HuH-7 (cell line): ENCODE measurements at regions not wholly inside any gene's neighbourhood (a gene's known extent, or its start where the extent isn't known, plus 50 kb on each side); places are given as distances from the start of the nearest gene placed in this dataset.

ENCODE experiments used
- DNase-seq: peaks from one replicate; pipeline ENCODE4 v3.0.0; 2011; ENCODE audit warnings: low spot score

GRCh38 chr7:37504801-37505200 lies 56.1 kb upstream of the ELMO1 start:
- no peak for DNase-seq

GRCh38 chr7:37505750-37506353 lies 57.2 kb upstream of the ELMO1 start:
- no peak for DNase-seq

GRCh38 chr7:37508118-37508517 lies 59.5 kb upstream of the ELMO1 start:
- no peak for DNase-seq

- DNase-seq, result peak; percentile 19
Measured at GRCh38 chr7:37510043-37510634, 61.5 kb upstream of the ELMO1 start.

GRCh38 chr7:37511915-37512314 lies 63.3 kb upstream of the ELMO1 start:
- no peak for DNase-seq

- no peak for DNase-seq
Measured at GRCh38 chr7:37514497-37514896, 65.8 kb upstream of the ELMO1 start.

GRCh38 chr7:37516664-37517063 lies 68.0 kb upstream of the ELMO1 start:
- no peak for DNase-seq

GRCh38 chr7:37518266-37518665 lies 69.6 kb upstream of the ELMO1 start:
- no peak for DNase-seq

- DNase-seq, result no peak
Measured at GRCh38 chr7:37524056-37524455, 75.4 kb upstream of the ELMO1 start.

- no peak for DNase-seq
Measured at GRCh38 chr7:37524797-37525196, 76.1 kb upstream of the ELMO1 start.

GRCh38 chr7:37526623-37527022 lies 78.0 kb upstream of the ELMO1 start:
- DNase-seq, result no peak

GRCh38 chr7:37527109-37527508 lies 78.4 kb upstream of the ELMO1 start:
- DNase-seq, result no peak

GRCh38 chr7:37531225-37531624 lies 82.6 kb upstream of the ELMO1 start:
- no peak for DNase-seq

- no peak for DNase-seq
Measured at GRCh38 chr7:37532636-37533035, 84.0 kb upstream of the ELMO1 start.

GRCh38 chr7:37534893-37535610 lies 86.4 kb upstream of the ELMO1 start:
- DNase-seq, result no peak

- no peak for DNase-seq
Measured at GRCh38 chr7:37535841-37536240, 87.2 kb upstream of the ELMO1 start.

- DNase-seq, result no peak
Measured at GRCh38 chr7:37536706-37537105, 88.0 kb upstream of the ELMO1 start.

- DNase-seq, result no peak
Measured at GRCh38 chr7:37537439-37537838, 88.8 kb upstream of the ELMO1 start.

GRCh38 chr7:37538945-37539344 lies 90.3 kb upstream of the ELMO1 start:
- no peak for DNase-seq

- no peak for DNase-seq
Measured at GRCh38 chr7:37540917-37541316, 92.3 kb upstream of the ELMO1 start.

- DNase-seq, result no peak
Measured at GRCh38 chr7:37541810-37542443, 93.3 kb upstream of the ELMO1 start.

GRCh38 chr7:37545619-37546534 lies 97.2 kb upstream of the ELMO1 start:
- no peak for DNase-seq
